Progenitor cell of endocrine pancreas (in vitro differentiated cells): ENCODE measurements at regions not wholly inside any gene's neighbourhood (a gene's known extent, or its start where the extent isn't known, plus 50 kb on each side); places are given as distances from the start of the nearest gene placed in this dataset.

Source experiments
- DNase-seq: peaks from one replicate; pipeline ENCODE4 v3.0.0; 2021; ENCODE audit warnings: low spot score; ENCODE audit not compliant: unreplicated experiment
- H3K27ac Mint-ChIP-seq: 2 replicates; pipeline ENCODE4 v1.8.0; 2021; ENCODE audit warnings: mild to moderate bottlenecking, moderate library complexity, mixed read lengths
- H3K27me3 Mint-ChIP-seq: 2 replicates; pipeline ENCODE4 v1.8.0; 2021; ENCODE audit warnings: mixed read lengths
- H3K36me3 Mint-ChIP-seq: 2 replicates; pipeline ENCODE4 v1.8.0; 2022; ENCODE audit warnings: mixed read lengths; ENCODE audit not compliant: insufficient read depth
- H3K4me1 Mint-ChIP-seq: 2 replicates; pipeline ENCODE4 v1.8.0; 2021; ENCODE audit warnings: low read depth, mixed read lengths
- H3K4me3 Mint-ChIP-seq: 2 replicates; pipeline ENCODE4 v1.8.0; 2021; ENCODE audit warnings: low read depth, mild to moderate bottlenecking, moderate library complexity, mixed read lengths
- H3K9me3 Mint-ChIP-seq: 2 replicates; pipeline ENCODE4 v1.8.0; 2021; ENCODE audit warnings: low read depth, mixed read lengths
- TF ChIP-seq, protein P1 (sequence below): fragments of 200-600 bp; sonication (generic); IDR thresholded peaks from one replicate; pipeline ENCODE4 v1.5.0; 2021; ENCODE audit warnings: antibody characterized with exemption, mild to moderate bottlenecking; ENCODE audit not compliant: unreplicated experiment

- no peak for DNase-seq
- Mint-ChIP-seq H3K4me1 (peaks cover 4% of the 10 kb centered on the region), H3K9me3 (no peaks in the 10 kb centered on the region), H3K4me3 (no peak overlapping the region), H3K36me3 (no peaks in the 10 kb centered on the region), H3K27ac (no peak overlapping the region), H3K27me3 (no peaks in the 10 kb centered on the region)
- TF ChIP-seq, protein P1, sequence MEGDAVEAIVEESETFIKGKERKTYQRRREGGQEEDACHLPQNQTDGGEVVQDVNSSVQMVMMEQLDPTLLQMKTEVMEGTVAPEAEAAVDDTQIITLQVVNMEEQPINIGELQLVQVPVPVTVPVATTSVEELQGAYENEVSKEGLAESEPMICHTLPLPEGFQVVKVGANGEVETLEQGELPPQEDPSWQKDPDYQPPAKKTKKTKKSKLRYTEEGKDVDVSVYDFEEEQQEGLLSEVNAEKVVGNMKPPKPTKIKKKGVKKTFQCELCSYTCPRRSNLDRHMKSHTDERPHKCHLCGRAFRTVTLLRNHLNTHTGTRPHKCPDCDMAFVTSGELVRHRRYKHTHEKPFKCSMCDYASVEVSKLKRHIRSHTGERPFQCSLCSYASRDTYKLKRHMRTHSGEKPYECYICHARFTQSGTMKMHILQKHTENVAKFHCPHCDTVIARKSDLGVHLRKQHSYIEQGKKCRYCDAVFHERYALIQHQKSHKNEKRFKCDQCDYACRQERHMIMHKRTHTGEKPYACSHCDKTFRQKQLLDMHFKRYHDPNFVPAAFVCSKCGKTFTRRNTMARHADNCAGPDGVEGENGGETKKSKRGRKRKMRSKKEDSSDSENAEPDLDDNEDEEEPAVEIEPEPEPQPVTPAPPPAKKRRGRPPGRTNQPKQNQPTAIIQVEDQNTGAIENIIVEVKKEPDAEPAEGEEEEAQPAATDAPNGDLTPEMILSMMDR = no peak
Measured at GRCh38 chr6:5906842-5907241, 99.9 kb downstream of the NRN1 start.

- TF ChIP-seq, protein P1 = no peak
- no peak for DNase-seq
- Mint-ChIP-seq H3K4me1 (peaks cover 4% of the 10 kb centered on the region), H3K27me3 (no peaks in the 10 kb centered on the region), H3K4me3 (no peak overlapping the region), H3K27ac (no peak overlapping the region), H3K36me3 (no peaks in the 10 kb centered on the region), H3K9me3 (no peaks in the 10 kb centered on the region)
Measured at GRCh38 chr6:5906340-5906670, 100.4 kb downstream of the NRN1 start.

- peaks cover 4% of the 10 kb centered on the region for H3K4me1 Mint-ChIP-seq
- no peaks in the 10 kb centered on the region for H3K36me3 Mint-ChIP-seq
- TF ChIP-seq, protein P1 = no peak
- no peaks in the 10 kb centered on the region for H3K9me3 Mint-ChIP-seq
- no peak overlapping the region for H3K4me3 Mint-ChIP-seq
- H3K27ac Mint-ChIP-seq = no peak overlapping the region
- H3K27me3 Mint-ChIP-seq = no peaks in the 10 kb centered on the region
- no peak for DNase-seq
Measured at GRCh38 chr6:5905431-5906339, 101.0 kb downstream of the NRN1 start.

DNA sequence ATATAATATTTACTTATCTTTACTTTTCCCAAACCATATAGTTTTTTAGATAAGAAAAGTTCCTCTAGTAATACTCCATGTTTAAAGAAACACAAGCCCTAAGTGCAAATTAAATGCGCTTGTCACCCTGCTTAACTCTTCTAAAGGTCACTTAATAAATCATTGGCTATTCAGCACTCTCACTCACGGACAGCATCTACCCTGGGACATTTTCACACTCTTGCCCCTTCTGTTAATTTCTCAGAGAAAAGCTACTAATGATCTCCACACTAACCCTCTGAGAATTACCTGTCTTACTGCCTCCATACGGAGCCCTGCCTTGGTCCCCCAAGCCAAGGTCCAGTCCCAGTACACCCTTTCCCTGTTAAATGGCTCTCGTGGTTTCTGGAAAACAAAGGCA, 102.2 kb downstream of the NRN1 start:
- no peak for DNase-seq
- Mint-ChIP-seq H3K4me3 (no peak overlapping the region), H3K36me3 (no peaks in the 10 kb centered on the region), H3K4me1 (peaks cover 4% of the 10 kb centered on the region), H3K9me3 (no peaks in the 10 kb centered on the region), H3K27me3 (no peaks in the 10 kb centered on the region), H3K27ac (no peak overlapping the region)
- TF ChIP-seq, protein P1 = no peak

- Mint-ChIP-seq H3K4me3 (no peak overlapping the region), H3K9me3 (no peaks in the 10 kb centered on the region), H3K27me3 (no peaks in the 10 kb centered on the region), H3K4me1 (peaks cover under 1% of the 10 kb centered on the region), H3K27ac (no peak overlapping the region), H3K36me3 (no peaks in the 10 kb centered on the region)
- DNase-seq = no peak
- TF ChIP-seq, protein P1 = no peak
Measured at GRCh38 chr6:5899216-5900045, 107.3 kb downstream of the NRN1 start.
